Upper lobe of right lung (tissue), 1 donor: ENCODE measurements at regions not wholly inside any gene's neighbourhood (a gene's known extent, or its start where the extent isn't known, plus 50 kb on each side); places are given as distances from the start of the nearest gene placed in this dataset.
"Not testable (repeated sequence)": the region's sequence is repeated elsewhere in the genome, so short reads cannot be mapped to it uniquely, and the experiment has no call there.

Experiments
- ATAC-seq: fragments of 200-7000 bp; cut with Tn5 transposase; one replicate; pipeline ENCODE4 v1.9.1; 2020; ENCODE audit warnings: mild to moderate bottlenecking, moderate library complexity
- DNase-seq: peaks from one replicate; pipeline ENCODE4 v3.0.0-alpha.2; 2020
- H3K27ac ChIP-seq: fragments of 200-600 bp; one replicate; pipeline ENCODE4 v1.8.0; 2022
- H3K27me3 ChIP-seq: fragments of 200-600 bp; one replicate; pipeline ENCODE4 v1.8.0; 2022; ENCODE audit warnings: mild to moderate bottlenecking
- H3K36me3 ChIP-seq: fragments of 200-600 bp; one replicate; pipeline ENCODE4 v1.8.0; 2022
- H3K4me1 ChIP-seq: fragments of 200-600 bp; one replicate; pipeline ENCODE4 v1.8.0; 2022
- H3K4me3 ChIP-seq: fragments of 200-600 bp; one replicate; pipeline ENCODE4 v1.8.0; 2022; ENCODE audit warnings: mild to moderate bottlenecking
- H3K9me3 ChIP-seq: fragments of 200-600 bp; one replicate; pipeline ENCODE4 v1.8.0; 2022
- intact Hi-C: fragments of 100-400 bp; cut with DNase I; formaldehyde crosslinking; loops from one replicate; pipeline ENCODE4 v1.11.0; 2022
- TF ChIP-seq, protein P1 (sequence below): fragments of 200-600 bp; IDR thresholded peaks from one replicate; pipeline ENCODE4 v1.8.0; 2022; ENCODE audit warnings: antibody characterized with exemption
- donor health status: DM: no; HTN: yes; CAD: no; lungs with severe emphysema.

DNA sequence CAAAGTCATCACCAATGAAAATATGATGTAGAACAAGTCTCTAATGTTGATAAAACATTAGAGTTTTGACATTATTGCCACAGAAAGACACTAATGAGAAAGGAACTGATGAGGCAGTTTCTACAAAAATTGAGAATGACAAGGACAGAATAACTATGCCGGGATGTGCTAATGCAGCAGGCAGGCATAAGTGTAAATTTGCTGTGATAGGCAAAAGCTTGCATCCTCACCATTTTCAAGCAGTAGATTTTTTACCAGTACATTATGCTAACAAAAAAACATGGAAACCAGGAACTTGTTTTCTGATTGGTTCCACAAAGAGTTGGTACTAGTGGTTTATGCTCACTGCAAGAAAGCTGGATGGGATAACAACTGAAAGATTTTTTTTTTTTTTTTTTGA is 715.5 kb upstream of the LRRTM4 start:
- intact Hi-C loops = no loop called here

GRCh38 chr2:78245394-78246135 is 723.4 kb upstream of the LRRTM4 start:
- Histone ChIP-seq H3K36me3 (no peaks in the 10 kb centered on the region), H3K27ac (no peak overlapping the region), H3K4me1 (no peaks in the 10 kb centered on the region), H3K27me3 (no peaks in the 10 kb centered on the region), H3K9me3 (no peaks in the 10 kb centered on the region), H3K4me3 (no peak overlapping the region)
- ATAC-seq (no peak), DNase-seq (no peak)
- intact Hi-C loops = no loop called here
- TF ChIP-seq, protein P1, sequence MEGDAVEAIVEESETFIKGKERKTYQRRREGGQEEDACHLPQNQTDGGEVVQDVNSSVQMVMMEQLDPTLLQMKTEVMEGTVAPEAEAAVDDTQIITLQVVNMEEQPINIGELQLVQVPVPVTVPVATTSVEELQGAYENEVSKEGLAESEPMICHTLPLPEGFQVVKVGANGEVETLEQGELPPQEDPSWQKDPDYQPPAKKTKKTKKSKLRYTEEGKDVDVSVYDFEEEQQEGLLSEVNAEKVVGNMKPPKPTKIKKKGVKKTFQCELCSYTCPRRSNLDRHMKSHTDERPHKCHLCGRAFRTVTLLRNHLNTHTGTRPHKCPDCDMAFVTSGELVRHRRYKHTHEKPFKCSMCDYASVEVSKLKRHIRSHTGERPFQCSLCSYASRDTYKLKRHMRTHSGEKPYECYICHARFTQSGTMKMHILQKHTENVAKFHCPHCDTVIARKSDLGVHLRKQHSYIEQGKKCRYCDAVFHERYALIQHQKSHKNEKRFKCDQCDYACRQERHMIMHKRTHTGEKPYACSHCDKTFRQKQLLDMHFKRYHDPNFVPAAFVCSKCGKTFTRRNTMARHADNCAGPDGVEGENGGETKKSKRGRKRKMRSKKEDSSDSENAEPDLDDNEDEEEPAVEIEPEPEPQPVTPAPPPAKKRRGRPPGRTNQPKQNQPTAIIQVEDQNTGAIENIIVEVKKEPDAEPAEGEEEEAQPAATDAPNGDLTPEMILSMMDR = no peak

More for the DNA sequence above, 715.5 kb upstream of the LRRTM4 start:
- TF ChIP-seq, protein P1 = no peak
- Histone ChIP-seq H3K36me3 (no peaks in the 10 kb centered on the region), H3K9me3 (no peaks in the 10 kb centered on the region), H3K4me3 (no peak overlapping the region), H3K27me3 (no peaks in the 10 kb centered on the region), H3K27ac (no peak overlapping the region), H3K4me1 (no peaks in the 10 kb centered on the region)
- DNase-seq = no peak
- no peak for ATAC-seq

- Histone ChIP-seq H3K4me3 (no peak overlapping the region), H3K36me3 (no peaks in the 10 kb centered on the region), H3K27ac (no peak overlapping the region), H3K9me3 (peaks cover 5% of the 10 kb centered on the region), H3K27me3 (no peaks in the 10 kb centered on the region), H3K4me1 (no peaks in the 10 kb centered on the region)
- ATAC-seq = no peak
- no peak for DNase-seq
- intact Hi-C loops = no loop called here
- TF ChIP-seq, protein P1 = no peak
These were observed 729.5 kb upstream of the LRRTM4 start for GRCh38 chr2:78251708-78252107.

DNA sequence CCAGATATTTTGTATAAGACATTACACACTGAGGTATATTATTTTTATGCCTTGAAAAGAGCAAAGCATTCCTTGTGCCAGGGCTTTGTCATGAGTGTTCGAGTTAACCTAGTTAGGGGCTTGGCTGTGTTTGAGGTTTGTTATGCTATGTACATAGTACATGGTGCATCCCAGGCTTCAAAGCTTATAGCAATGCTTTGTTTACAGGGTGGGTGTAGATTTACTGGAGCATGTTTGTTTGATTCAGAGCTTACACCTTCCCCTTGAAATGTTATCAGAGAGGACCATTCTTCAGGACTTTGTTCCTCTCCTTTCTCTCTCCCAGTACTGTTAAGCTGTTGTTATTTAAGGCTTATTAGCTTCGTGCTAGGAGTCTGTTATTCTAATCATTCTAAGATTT is 738.7 kb upstream of the LRRTM4 start:
- TF ChIP-seq, protein P1 = no peak
- intact Hi-C loops = no loop called here
- ATAC-seq = no peak

DNA sequence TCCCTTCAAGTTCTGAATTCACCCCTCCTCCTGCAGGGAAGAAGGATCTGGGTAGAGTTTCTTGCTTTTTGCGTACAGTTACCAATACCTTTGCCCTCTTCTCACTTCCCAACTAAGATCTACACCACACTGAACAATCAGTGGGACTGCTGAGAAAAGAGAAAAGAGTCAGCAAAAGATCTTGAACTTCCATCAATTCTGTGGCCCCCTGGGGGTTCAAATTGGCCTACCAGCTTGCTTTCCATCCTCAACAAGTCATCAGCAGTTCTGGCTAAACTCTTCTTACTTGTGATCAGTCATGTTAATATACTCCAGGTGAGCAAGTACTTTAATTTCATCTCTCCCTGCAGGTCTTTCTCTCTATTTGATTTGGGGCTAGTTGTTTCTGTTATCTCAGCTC is 739.3 kb upstream of the LRRTM4 start:
- Histone ChIP-seq H3K27ac (no peak overlapping the region), H3K27me3 (no peaks in the 10 kb centered on the region), H3K36me3 (no peaks in the 10 kb centered on the region), H3K4me3 (no peak overlapping the region), H3K9me3 (no peaks in the 10 kb centered on the region), H3K4me1 (no peaks in the 10 kb centered on the region)
- no peak for ATAC-seq
- intact Hi-C loops = no loop called here
- TF ChIP-seq, protein P1 = no peak
- no peak for DNase-seq

More for the DNA sequence above, 738.7 kb upstream of the LRRTM4 start:
- H3K9me3 ChIP-seq = no peaks in the 10 kb centered on the region
- DNase-seq = no peak
- no peak overlapping the region for H3K27ac ChIP-seq
- no peaks in the 10 kb centered on the region for H3K36me3 ChIP-seq
- no peaks in the 10 kb centered on the region for H3K4me1 ChIP-seq
- H3K27me3 ChIP-seq = no peaks in the 10 kb centered on the region
- H3K4me3 ChIP-seq = no peak overlapping the region

DNA sequence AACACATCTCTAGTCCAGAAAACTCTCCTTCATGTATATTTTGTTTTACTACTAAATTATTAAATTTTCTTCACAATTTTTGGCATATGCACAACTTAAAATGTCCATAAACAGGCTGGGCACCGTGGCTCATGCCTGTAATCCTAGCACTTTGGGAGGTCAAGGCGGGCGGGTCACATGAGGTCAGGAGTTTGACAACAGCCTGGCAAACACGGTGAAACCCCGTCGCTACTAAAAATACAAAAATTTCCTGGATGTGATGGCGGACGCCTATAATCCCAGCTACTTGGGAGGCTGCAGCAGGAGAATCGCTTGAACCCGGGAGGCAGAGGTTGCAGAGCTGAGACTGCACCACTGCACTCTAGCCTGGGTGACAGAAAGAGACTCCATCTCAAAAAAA is 739.9 kb upstream of the LRRTM4 start:
- H3K4me3 ChIP-seq, H3K27ac ChIP-seq, H3K9me3 ChIP-seq, DNase-seq, intact Hi-C loops, H3K36me3 ChIP-seq, H3K27me3 ChIP-seq, H3K4me1 ChIP-seq, ATAC-seq: not testable (repeated sequence)
